ENCODE measurements at regions not wholly inside any gene's neighbourhood (a gene's known extent, or its start where the extent isn't known, plus 50 kb on each side); places are given as distances from the start of the nearest gene placed in this dataset.

DNA sequence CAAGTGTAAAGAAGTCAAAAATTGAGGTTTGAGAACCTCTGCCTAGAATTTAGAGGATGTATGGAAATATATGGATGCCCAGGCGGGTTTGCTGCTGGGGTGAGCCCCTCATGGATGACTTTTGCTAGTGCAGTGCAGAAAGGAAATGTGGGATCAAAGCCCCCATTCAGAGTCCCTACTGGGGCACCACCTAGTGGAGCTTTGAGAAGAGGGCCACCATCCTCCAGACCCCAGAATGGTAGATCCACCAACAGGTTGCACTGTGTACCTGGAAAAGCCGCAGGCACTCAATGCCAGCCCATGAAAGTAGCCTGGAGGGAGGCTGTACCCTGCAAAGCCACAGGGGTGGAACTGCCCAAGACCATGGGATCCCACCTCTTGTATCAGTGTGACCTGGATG, 330.7 kb upstream of the DPYD start:
- DNase-seq (ENCODE audit: low read depth in 1 of 2, low spot score in 1 of 2), result no peak
- H3K27ac ChIP-seq (replicated peaks), result no peak overlapping the region
- no peaks in the 10 kb centered on the region for H3K27me3 ChIP-seq (ENCODE audit: insufficient read depth, poor library complexity, severe bottlenecking)
- no peak overlapping the region for H3K4me3 ChIP-seq (replicated peaks; ENCODE audit: insufficient read depth, low read length)
- TF ChIP-seq SPI1 (IDR thresholded peaks at IDR 0.05; ENCODE audit: borderline replicate concordance, low read depth), result no peak
- TF ChIP-seq, protein P1, sequence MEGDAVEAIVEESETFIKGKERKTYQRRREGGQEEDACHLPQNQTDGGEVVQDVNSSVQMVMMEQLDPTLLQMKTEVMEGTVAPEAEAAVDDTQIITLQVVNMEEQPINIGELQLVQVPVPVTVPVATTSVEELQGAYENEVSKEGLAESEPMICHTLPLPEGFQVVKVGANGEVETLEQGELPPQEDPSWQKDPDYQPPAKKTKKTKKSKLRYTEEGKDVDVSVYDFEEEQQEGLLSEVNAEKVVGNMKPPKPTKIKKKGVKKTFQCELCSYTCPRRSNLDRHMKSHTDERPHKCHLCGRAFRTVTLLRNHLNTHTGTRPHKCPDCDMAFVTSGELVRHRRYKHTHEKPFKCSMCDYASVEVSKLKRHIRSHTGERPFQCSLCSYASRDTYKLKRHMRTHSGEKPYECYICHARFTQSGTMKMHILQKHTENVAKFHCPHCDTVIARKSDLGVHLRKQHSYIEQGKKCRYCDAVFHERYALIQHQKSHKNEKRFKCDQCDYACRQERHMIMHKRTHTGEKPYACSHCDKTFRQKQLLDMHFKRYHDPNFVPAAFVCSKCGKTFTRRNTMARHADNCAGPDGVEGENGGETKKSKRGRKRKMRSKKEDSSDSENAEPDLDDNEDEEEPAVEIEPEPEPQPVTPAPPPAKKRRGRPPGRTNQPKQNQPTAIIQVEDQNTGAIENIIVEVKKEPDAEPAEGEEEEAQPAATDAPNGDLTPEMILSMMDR (IDR thresholded peaks at IDR 0.05; ENCODE audit: insufficient read depth, low read length), result no peak
- TF ChIP-seq, protein P2, sequence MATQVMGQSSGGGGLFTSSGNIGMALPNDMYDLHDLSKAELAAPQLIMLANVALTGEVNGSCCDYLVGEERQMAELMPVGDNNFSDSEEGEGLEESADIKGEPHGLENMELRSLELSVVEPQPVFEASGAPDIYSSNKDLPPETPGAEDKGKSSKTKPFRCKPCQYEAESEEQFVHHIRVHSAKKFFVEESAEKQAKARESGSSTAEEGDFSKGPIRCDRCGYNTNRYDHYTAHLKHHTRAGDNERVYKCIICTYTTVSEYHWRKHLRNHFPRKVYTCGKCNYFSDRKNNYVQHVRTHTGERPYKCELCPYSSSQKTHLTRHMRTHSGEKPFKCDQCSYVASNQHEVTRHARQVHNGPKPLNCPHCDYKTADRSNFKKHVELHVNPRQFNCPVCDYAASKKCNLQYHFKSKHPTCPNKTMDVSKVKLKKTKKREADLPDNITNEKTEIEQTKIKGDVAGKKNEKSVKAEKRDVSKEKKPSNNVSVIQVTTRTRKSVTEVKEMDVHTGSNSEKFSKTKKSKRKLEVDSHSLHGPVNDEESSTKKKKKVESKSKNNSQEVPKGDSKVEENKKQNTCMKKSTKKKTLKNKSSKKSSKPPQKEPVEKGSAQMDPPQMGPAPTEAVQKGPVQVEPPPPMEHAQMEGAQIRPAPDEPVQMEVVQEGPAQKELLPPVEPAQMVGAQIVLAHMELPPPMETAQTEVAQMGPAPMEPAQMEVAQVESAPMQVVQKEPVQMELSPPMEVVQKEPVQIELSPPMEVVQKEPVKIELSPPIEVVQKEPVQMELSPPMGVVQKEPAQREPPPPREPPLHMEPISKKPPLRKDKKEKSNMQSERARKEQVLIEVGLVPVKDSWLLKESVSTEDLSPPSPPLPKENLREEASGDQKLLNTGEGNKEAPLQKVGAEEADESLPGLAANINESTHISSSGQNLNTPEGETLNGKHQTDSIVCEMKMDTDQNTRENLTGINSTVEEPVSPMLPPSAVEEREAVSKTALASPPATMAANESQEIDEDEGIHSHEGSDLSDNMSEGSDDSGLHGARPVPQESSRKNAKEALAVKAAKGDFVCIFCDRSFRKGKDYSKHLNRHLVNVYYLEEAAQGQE (IDR thresholded peaks at IDR 0.05; ENCODE audit: insufficient replicate concordance, low read depth), result no peak
- no peak for TF ChIP-seq GABPA (IDR thresholded peaks at IDR 0.05; ENCODE audit: low read depth)
- TF ChIP-seq POLR2AphosphoS5 (IDR thresholded peaks at IDR 0.05; ENCODE audit: low read depth), result no peak

DNA sequence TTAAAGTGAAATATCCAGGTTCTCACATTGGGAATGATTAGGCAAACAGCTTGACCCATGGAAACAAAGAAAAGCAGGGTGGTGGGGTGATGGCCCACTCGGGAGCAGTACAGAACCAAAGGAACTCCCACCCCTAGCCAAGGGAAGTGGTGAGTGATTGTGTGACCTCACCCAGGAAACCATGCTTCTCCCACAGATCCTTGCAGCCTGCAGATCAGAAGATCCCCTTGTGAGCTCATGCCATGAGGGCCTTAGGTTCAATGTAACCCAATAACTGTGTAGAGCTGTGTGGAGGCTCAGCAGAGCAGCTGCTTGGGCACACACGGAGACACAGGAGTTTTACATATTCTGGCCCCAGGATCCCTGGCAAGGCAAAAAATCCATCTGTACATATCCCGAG, 311.8 kb upstream of the DPYD start:
- Histone ChIP-seq H3K27me3 (ENCODE audit: insufficient read depth, poor library complexity, severe bottlenecking) (no peaks in the 10 kb centered on the region), H3K27ac (replicated peaks) (no peak overlapping the region), H3K4me3 (replicated peaks; ENCODE audit: insufficient read depth, low read length) (no peak overlapping the region)
- no peak for DNase-seq (ENCODE audit: low read depth in 1 of 2, low spot score in 1 of 2)
- TF ChIP-seq SPI1 (IDR thresholded peaks at IDR 0.05; ENCODE audit: borderline replicate concordance, low read depth) (no peak), POLR2AphosphoS5 (IDR thresholded peaks at IDR 0.05; ENCODE audit: low read depth) (no peak), GABPA (IDR thresholded peaks at IDR 0.05; ENCODE audit: low read depth) (no peak)
- TF ChIP-seq, protein P2 (IDR thresholded peaks at IDR 0.05; ENCODE audit: insufficient replicate concordance, low read depth), result no peak
- TF ChIP-seq, protein P1 (IDR thresholded peaks at IDR 0.05; ENCODE audit: insufficient read depth, low read length), result no peak

DNA sequence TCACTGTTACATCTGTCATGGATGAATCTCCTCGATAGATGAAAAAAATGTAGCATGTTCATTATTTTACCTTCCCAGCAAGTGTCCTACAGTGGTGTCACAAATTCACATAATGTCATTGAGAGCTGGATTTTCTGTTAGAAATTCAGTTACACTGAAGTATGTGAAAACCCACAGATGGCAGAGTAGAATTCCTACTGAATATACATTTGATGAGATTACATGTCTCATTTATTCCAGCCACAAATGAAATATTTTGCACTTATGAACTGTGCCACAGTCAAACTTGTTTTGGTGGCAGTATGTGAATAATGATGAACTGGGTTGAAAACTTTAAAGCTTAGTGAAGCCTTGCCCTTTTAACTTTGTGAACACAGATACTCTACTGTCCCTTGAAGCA, 301.9 kb upstream of the DPYD start:
- Histone ChIP-seq H3K27me3 (ENCODE audit: insufficient read depth, poor library complexity, severe bottlenecking) (no peaks in the 10 kb centered on the region), H3K4me3 (replicated peaks; ENCODE audit: insufficient read depth, low read length) (no peak overlapping the region), H3K27ac (replicated peaks) (no peak overlapping the region)
- no peak for DNase-seq (ENCODE audit: low read depth in 1 of 2, low spot score in 1 of 2)
- no peak for TF ChIP-seq GABPA (IDR thresholded peaks at IDR 0.05; ENCODE audit: low read depth)
- no peak for TF ChIP-seq POLR2AphosphoS5 (IDR thresholded peaks at IDR 0.05; ENCODE audit: low read depth)
- TF ChIP-seq SPI1 (IDR thresholded peaks at IDR 0.05; ENCODE audit: borderline replicate concordance, low read depth), result no peak
- TF ChIP-seq, protein P2 (IDR thresholded peaks at IDR 0.05; ENCODE audit: insufficient replicate concordance, low read depth), result no peak
- TF ChIP-seq, protein P1 (IDR thresholded peaks at IDR 0.05; ENCODE audit: insufficient read depth, low read length), result no peak
